HFF-Myc (cell line): ENCODE measurements at regions not wholly inside any gene's neighbourhood (a gene's known extent, or its start where the extent isn't known, plus 50 kb on each side); places are given as distances from the start of the nearest gene placed in this dataset.
"Not testable (repeated sequence)": the region's sequence is repeated elsewhere in the genome, so short reads cannot be mapped to it uniquely, and the experiment has no call there.

Experiments
- DNase-seq: peaks from one replicate; pipeline ENCODE4 v3.0.0-alpha.2; 2011; ENCODE audit warnings: low read depth; ENCODE audit errors: extremely low read depth
- H3K4me3 ChIP-seq: replicated peaks from 2 replicates; pipeline ENCODE4 v1.5.1; 2011; ENCODE audit warnings: low read depth, mild to moderate bottlenecking, control low read depth, low read length
- CTCF ChIP-seq: IDR thresholded peaks from 2 replicates; pipeline ENCODE4 v1.5.1; 2012; ENCODE audit warnings: mild to moderate bottlenecking, low read depth, low read length, control low read depth; ENCODE audit errors: missing control alignments

- H3K4me3 ChIP-seq = no peak overlapping the region
- no peak for DNase-seq
- TF ChIP-seq CTCF = no peak
Measured at GRCh38 chr11:112661571-112661970, 299.6 kb upstream of the NCAM1 start.

GRCh38 chr11:112662554-112662953 is 298.7 kb upstream of the NCAM1 start:
- DNase-seq = no peak
- no peak overlapping the region for H3K4me3 ChIP-seq
- TF ChIP-seq CTCF = no peak

- no peak overlapping the region for H3K4me3 ChIP-seq
- no peak for TF ChIP-seq CTCF
- no peak for DNase-seq
Measured at GRCh38 chr11:112663947-112664634, 297.1 kb upstream of the NCAM1 start.

- no peak overlapping the region for H3K4me3 ChIP-seq
- TF ChIP-seq CTCF = no peak
- DNase-seq = no peak
Measured at GRCh38 chr11:112665291-112665690, 295.9 kb upstream of the NCAM1 start.

GRCh38 chr11:112666253-112666652 is 295.0 kb upstream of the NCAM1 start:
- DNase-seq = no peak
- no peak overlapping the region for H3K4me3 ChIP-seq
- TF ChIP-seq CTCF = no peak

- DNase-seq = no peak
- TF ChIP-seq CTCF = no peak
- H3K4me3 ChIP-seq = no peak overlapping the region
Measured at GRCh38 chr11:112670806-112671570, 290.2 kb upstream of the NCAM1 start.

- not testable (repeated sequence) for H3K4me3 ChIP-seq, DNase-seq
Measured at GRCh38 chr11:112673401-112673800, 287.8 kb upstream of the NCAM1 start.
